BLaER1 treated with 17β-estradiol and CSF1 and Interleukin-3, amounts not matched to agents 10 nM and 100 nM (cell line): ENCODE measurements at regions not wholly inside any gene's neighbourhood (a gene's known extent, or its start where the extent isn't known, plus 50 kb on each side); places are given as distances from the start of the nearest gene placed in this dataset.

ENCODE experiments used
- H3K27ac ChIP-seq, 11 experiments: shearing (Covaris generic); formaldehyde crosslinking; 2 replicates each; pipeline ENCODE4 v1.8.1; 2022
- H3K27me3 ChIP-seq, 11 experiments: shearing (Covaris generic); formaldehyde crosslinking; 2 replicates each; pipeline ENCODE4 v1.8.1; 2022
- H3K36me3 ChIP-seq, 11 experiments: shearing (Covaris generic); formaldehyde crosslinking; 2 replicates each; pipeline ENCODE4 v1.8.1; 2022
- H3K4me1 ChIP-seq, 10 experiments: shearing (Covaris generic); formaldehyde crosslinking; 2 replicates each; pipeline ENCODE4 v1.8.1; 2022
- H3K4me2 ChIP-seq, 11 experiments: shearing (Covaris generic); formaldehyde crosslinking; 2 replicates each; pipeline ENCODE4 v1.8.1; 2022
- H3K4me3 ChIP-seq, 10 experiments: shearing (Covaris generic); formaldehyde crosslinking; 2 replicates each; pipeline ENCODE4 v1.8.1; 2022
- H3K9ac ChIP-seq, 11 experiments: shearing (Covaris generic); formaldehyde crosslinking; 2 replicates each; pipeline ENCODE4 v1.8.1; 2022
- H3K9me3 ChIP-seq, 11 experiments: shearing (Covaris generic); formaldehyde crosslinking; replicated peaks in 1 of 11; 2 replicates each; pipeline ENCODE4 v1.8.1; 2022
- H4K20me1 ChIP-seq, 11 experiments: shearing (Covaris generic); formaldehyde crosslinking; 2 replicates each; pipeline ENCODE4 v1.8.1; 2022
- Cebpa-rat ChIP-seq, 11 experiments: shearing (Covaris generic); IDR thresholded peaks; 2 replicates each; pipeline ENCODE4 v1.8.1; 2022

- Histone ChIP-seq H4K20me1 (no peaks in the 10 kb centered on the region), H3K27me3 (no peaks in the 10 kb centered on the region), H3K9me3 (no peaks in the 10 kb centered on the region), H3K4me1 (peaks cover 0 to 7% (median 0%) of the 10 kb centered on the region in 10 experiments; a peak in 3 of 20 replicates), H3K27ac (no peak overlapping the region), H3K4me3 (no peak overlapping the region), H3K4me2 (no peak overlapping the region), H3K36me3 (no peaks in the 10 kb centered on the region), H3K9ac (no peak overlapping the region)
- no peak for TF ChIP-seq Cebpa-rat (IDR thresholded peaks at IDR 0.05)
These were observed 202.8 kb upstream of the MTNR1B start for GRCh38 chr11:92766698-92767097.

- H4K20me1 ChIP-seq, result no peaks in the 10 kb centered on the region
- H3K27ac ChIP-seq, result no peak overlapping the region
- no peak overlapping the region for H3K9ac ChIP-seq
- no peaks in the 10 kb centered on the region for H3K36me3 ChIP-seq
- TF ChIP-seq Cebpa-rat (IDR thresholded peaks at IDR 0.05), result no peak
- peaks cover 0 to 7% (median 0%) of the 10 kb centered on the region in 10 experiments; a peak in 3 of 20 replicates for H3K4me1 ChIP-seq
- no peaks in the 10 kb centered on the region for H3K27me3 ChIP-seq
- H3K4me3 ChIP-seq, result no peak overlapping the region
- H3K4me2 ChIP-seq, result no peak overlapping the region
- H3K9me3 ChIP-seq, result no peaks in the 10 kb centered on the region
These were observed 202.0 kb upstream of the MTNR1B start for GRCh38 chr11:92767416-92767815.

GRCh38 chr11:92768121-92768840 is 201.2 kb upstream of the MTNR1B start:
- no peak overlapping the region for H3K9ac ChIP-seq
- no peaks in the 10 kb centered on the region for H3K27me3 ChIP-seq
- no peaks in the 10 kb centered on the region for H4K20me1 ChIP-seq
- H3K36me3 ChIP-seq, result no peaks in the 10 kb centered on the region
- H3K4me3 ChIP-seq, result no peak overlapping the region
- H3K9me3 ChIP-seq, result no peaks in the 10 kb centered on the region
- no peak overlapping the region for H3K27ac ChIP-seq
- no peak overlapping the region for H3K4me2 ChIP-seq
- H3K4me1 ChIP-seq, result peaks cover 0 to 7% (median 0%) of the 10 kb centered on the region in 10 experiments; a peak in 3 of 20 replicates
- no peak for TF ChIP-seq Cebpa-rat (IDR thresholded peaks at IDR 0.05)

- no peaks in the 10 kb centered on the region for H3K27me3 ChIP-seq
- no peak overlapping the region for H3K4me3 ChIP-seq
- H3K4me2 ChIP-seq, result no peak overlapping the region
- no peak overlapping the region for H3K27ac ChIP-seq
- no peak overlapping the region for H3K9ac ChIP-seq
- TF ChIP-seq Cebpa-rat (IDR thresholded peaks at IDR 0.05), result no peak
- H4K20me1 ChIP-seq, result no peaks in the 10 kb centered on the region
- H3K9me3 ChIP-seq, result no peaks in the 10 kb centered on the region
- no peaks in the 10 kb centered on the region for H3K36me3 ChIP-seq
- H3K4me1 ChIP-seq, result peaks cover 0 to 7% (median 0%) of the 10 kb centered on the region in 10 experiments; a peak in 3 of 20 replicates
These were observed 200.3 kb upstream of the MTNR1B start for GRCh38 chr11:92769112-92769511.

DNA sequence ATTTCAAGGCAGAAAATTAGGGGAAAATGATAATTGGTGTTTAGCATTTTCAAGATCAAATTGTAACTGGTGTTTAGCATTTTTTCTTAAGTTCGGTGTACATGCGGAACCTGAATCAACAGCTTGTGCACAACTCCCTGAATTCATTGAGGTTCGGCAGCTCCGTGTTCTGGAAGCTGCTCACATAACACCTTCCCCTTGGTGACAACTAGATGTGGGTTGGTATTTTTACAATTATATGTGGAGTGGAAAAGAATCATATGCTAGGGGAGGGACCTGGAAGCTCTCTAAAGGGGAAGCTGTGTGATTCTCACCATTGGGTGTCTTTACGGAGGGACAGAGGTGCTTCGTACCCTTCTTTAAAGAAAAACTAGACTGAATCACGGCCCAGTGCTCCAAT is 199.0 kb upstream of the MTNR1B start:
- no peak overlapping the region for H3K4me2 ChIP-seq
- peaks cover 0 to 12% (median 0%) of the 10 kb centered on the region in 10 experiments; a peak in 4 of 20 replicates for H3K4me1 ChIP-seq
- no peaks in the 10 kb centered on the region for H3K9me3 ChIP-seq
- H3K27ac ChIP-seq, result no peak overlapping the region
- H3K4me3 ChIP-seq, result no peak overlapping the region
- TF ChIP-seq Cebpa-rat (IDR thresholded peaks at IDR 0.05), result no peak
- no peaks in the 10 kb centered on the region for H3K36me3 ChIP-seq
- no peaks in the 10 kb centered on the region for H3K27me3 ChIP-seq
- H4K20me1 ChIP-seq, result no peaks in the 10 kb centered on the region
- H3K9ac ChIP-seq, result no peak overlapping the region

GRCh38 chr11:92770981-92771380 is 198.5 kb upstream of the MTNR1B start:
- Histone ChIP-seq H3K27me3 (no peaks in the 10 kb centered on the region), H3K4me3 (no peak overlapping the region), H3K9me3 (no peaks in the 10 kb centered on the region), H3K4me2 (no peak overlapping the region), H3K4me1 (peaks cover 0 to 12% (median 0%) of the 10 kb centered on the region in 10 experiments; a peak in 4 of 20 replicates), H3K36me3 (no peaks in the 10 kb centered on the region), H3K9ac (no peak overlapping the region), H4K20me1 (no peaks in the 10 kb centered on the region), H3K27ac (no peak overlapping the region)
- no peak for TF ChIP-seq Cebpa-rat (IDR thresholded peaks at IDR 0.05)

DNA sequence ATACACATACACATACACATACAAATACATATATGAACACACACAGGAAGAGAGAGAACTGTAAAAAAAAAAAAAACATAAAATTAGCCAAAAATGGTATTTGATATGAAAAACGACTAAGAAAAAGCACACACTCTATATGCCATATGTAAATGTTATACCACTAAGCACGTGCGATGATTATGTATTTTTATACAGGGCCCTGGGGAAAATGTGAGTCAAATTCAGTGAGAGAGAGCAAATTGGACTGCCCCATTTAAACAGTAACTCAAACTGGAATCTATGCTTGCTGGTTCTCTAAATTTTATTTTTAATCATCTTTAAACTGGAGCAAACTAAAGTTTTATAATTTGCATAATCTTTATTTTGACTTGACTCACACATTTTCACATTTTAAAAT is 197.8 kb upstream of the MTNR1B start:
- H3K27ac ChIP-seq, result no peak overlapping the region
- H3K4me1 ChIP-seq, result peaks cover 0 to 9% (median 0%) of the 10 kb centered on the region in 10 experiments; a peak in 1 of 20 replicates
- H3K9me3 ChIP-seq, result no peaks in the 10 kb centered on the region
- H3K9ac ChIP-seq, result no peak overlapping the region
- H3K36me3 ChIP-seq, result no peaks in the 10 kb centered on the region
- no peaks in the 10 kb centered on the region for H3K27me3 ChIP-seq
- no peak for TF ChIP-seq Cebpa-rat (IDR thresholded peaks at IDR 0.05)
- H4K20me1 ChIP-seq, result no peaks in the 10 kb centered on the region
- no peak overlapping the region for H3K4me2 ChIP-seq
- no peak overlapping the region for H3K4me3 ChIP-seq

GRCh38 chr11:92775003-92775676 is 194.3 kb upstream of the MTNR1B start:
- H3K9ac ChIP-seq, result no peak overlapping the region
- no peaks in the 10 kb centered on the region for H3K36me3 ChIP-seq
- peaks cover 0 to 9% (median 0%) of the 10 kb centered on the region in 10 experiments; a peak in 1 of 20 replicates for H3K4me1 ChIP-seq
- no peaks in the 10 kb centered on the region for H4K20me1 ChIP-seq
- H3K27me3 ChIP-seq, result no peaks in the 10 kb centered on the region
- no peak for TF ChIP-seq Cebpa-rat (IDR thresholded peaks at IDR 0.05)
- no peaks in the 10 kb centered on the region for H3K9me3 ChIP-seq
- no peak overlapping the region for H3K27ac ChIP-seq
- H3K4me3 ChIP-seq, result no peak overlapping the region
- no peak overlapping the region for H3K4me2 ChIP-seq

DNA sequence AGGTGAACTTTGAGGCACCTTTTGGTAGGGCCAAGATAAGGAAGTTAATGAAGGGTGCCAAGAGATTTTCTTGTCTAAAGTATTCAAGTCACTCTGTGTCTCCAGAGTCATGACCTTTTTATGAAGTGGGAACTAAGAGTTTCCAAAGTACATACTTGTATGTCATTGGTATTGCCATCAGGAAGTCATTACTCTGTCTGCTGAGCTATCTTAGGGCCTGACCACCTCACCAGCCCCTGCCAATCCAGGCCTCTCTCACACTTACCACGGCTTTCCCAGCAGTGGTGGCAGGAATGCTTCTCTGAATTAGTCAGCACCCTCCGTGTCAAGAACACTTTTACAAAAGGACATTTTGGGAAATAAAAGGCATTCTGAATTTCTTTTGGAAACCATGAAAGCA is 192.8 kb upstream of the MTNR1B start:
- H3K27ac ChIP-seq, result no peak overlapping the region
- H3K9me3 ChIP-seq, result no peaks in the 10 kb centered on the region
- no peak for TF ChIP-seq Cebpa-rat (IDR thresholded peaks at IDR 0.05)
- no peak overlapping the region for H3K9ac ChIP-seq
- no peaks in the 10 kb centered on the region for H3K36me3 ChIP-seq
- peaks cover 0 to 9% (median 0%) of the 10 kb centered on the region in 10 experiments; a peak in 1 of 20 replicates for H3K4me1 ChIP-seq
- no peaks in the 10 kb centered on the region for H3K27me3 ChIP-seq
- H4K20me1 ChIP-seq, result no peaks in the 10 kb centered on the region
- no peak overlapping the region for H3K4me2 ChIP-seq
- H3K4me3 ChIP-seq, result no peak overlapping the region
